Stromal cell of bone marrow (primary cell): ENCODE measurements at regions not wholly inside any gene's neighbourhood (a gene's known extent, or its start where the extent isn't known, plus 50 kb on each side); places are given as distances from the start of the nearest gene placed in this dataset.

ENCODE experiments used
- DNase-seq: peaks from one replicate; pipeline ENCODE4 v3.0.0-alpha.2; 2012; ENCODE audit warnings: low read depth

- no peak for DNase-seq
Measured at GRCh38 chr10:89829262-89829886, 128.0 kb downstream of the KIF20B start.

DNA sequence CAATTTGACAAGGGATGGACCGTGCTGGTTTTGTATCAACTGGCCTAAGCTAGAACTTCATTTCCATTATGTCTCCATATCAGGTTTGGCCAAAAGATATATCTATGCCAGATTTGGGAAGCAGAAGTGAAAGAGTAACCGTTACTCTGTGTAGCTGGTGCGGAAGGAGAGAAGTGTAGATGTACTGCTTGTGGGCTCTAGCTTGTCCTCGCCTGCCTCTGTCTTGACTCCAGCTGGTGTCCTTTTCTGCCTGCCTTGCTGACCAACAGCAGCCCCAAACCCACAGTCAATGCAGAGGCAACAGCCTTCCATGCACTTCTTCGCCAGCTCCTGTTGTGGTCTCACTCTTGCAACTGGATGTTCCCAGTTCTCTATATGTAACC is 128.5 kb downstream of the KIF20B start:
- no peak for DNase-seq

DNA sequence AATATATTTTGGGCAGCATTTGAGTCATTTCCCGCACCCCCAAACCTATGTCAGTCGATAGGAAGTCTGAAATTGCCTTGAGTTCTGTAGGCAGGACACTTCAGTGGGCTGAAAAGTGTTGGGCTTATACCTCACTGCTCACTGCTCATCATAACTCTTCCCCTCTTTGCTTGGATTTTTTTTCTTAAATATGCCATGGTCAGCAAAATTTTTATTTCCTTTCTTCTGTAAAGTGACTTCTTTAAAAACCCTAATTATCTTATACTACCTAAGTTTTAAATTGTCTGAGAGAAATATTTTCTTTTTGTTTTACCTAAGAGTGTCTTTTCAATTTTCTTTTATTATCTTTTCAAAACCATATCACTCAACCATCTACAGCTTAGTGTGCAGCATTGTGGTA is 129.2 kb downstream of the KIF20B start:
- DNase-seq: no peak

GRCh38 chr10:89836840-89837164 is 135.4 kb downstream of the KIF20B start:
- DNase-seq: no peak

DNA sequence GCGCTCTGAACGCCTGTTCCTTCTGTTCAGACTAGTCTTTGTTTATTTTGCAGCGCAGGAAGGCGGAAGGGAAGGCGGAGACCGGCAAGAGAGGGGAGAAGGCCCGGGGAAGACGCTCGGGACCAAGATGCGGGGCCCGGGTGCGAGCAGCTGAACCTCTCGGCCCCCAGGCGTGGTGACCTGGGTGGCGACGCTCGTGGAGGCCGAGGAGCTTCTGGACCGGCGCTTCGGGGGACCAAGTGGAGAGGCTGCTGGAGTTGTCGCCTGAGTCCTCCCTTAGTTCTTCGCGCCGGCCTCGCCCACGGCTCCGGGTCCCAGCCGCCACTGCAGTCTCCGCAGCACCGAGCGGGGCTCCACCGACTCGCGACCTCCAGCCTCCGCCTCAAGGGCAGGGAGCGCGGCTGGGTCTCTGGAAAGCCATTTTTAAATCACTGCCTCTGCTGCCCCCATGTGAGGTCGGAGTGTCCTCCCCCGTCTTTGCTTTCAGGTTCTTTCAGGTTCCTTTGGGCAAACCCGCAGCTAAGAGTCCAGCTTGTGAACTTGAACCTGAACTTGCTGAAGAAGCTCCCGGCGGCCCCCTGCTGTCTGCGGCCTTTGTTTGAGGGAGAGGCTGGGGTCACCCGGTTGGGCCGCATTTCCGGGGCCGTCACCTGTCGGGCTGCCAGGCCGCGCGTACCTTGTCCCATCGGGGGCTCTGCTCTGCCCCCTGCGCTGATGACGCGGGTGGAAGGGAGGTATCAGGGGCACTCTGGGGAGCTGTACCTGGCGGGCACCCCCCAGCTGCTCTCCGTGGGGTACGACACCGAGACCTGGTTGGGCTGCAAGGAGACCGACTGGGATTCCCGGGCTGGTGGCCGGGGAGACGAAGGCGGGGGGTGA is 136.0 kb downstream of the KIF20B start:
- DNase-seq: no peak

- no peak for DNase-seq
Measured at GRCh38 chr10:89838044-89838615, 136.7 kb downstream of the KIF20B start.

DNA sequence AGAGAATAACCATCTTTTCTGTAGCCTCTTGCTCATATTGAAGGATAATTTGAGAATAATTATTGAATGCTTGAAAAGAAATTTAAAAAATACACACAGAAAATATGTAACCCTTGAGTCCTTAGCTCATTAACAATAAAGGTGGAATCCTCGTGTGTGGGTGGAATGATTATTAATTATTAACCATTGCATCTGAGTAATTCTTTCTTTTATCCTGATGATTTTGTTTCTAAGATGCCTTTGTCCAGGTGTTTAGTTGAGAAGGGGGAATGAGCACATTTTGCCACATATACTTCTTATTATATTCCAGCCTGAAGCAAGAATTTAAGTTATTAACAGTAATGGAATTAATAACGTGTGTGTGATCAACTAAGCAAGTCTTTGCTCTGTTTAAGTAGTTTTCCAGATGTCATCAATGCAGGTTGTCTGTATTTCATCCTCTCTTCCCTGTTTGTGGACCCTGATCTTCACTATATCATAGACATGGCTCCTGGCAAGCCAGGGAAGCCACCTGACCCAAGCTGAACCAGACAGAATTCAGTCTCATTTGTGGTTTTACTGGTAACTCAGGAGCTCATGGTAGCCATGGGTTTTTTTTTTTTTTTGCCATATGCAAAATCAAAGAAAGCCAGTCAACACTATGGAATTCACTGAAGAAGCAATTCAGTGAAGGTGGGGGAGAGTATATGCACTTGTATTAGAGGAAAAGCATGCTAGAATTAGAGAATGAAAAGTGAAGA is 144.3 kb downstream of the KIF20B start:
- no peak for DNase-seq

- DNase-seq: no peak
Measured at GRCh38 chr10:89846281-89846630, 144.9 kb downstream of the KIF20B start.

DNA sequence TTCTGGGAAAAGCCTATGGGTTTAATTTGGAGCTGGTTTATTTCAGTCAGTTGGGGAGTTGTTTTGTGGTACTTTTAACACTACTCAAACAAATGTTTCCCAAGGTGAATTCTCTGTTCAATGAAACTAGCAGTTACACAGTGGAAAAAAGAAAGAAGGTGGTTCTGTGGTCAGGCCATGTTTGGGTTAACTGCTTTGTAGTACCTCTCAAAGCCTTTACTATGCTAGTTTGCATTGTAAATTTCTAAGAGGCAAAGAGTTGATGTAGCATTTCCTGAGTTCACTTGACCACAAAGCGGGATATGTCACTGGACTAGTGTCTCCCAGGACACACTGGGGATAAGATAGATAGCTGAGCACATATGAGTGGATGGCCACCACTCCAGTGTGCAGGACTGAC is 145.4 kb downstream of the KIF20B start:
- DNase-seq: no peak

GRCh38 chr10:89852872-89853271 is 151.5 kb downstream of the KIF20B start:
- DNase-seq: no peak

- DNase-seq: no peak
Measured at GRCh38 chr10:89853781-89854191, 152.4 kb downstream of the KIF20B start.

- DNase-seq: no peak
Measured at GRCh38 chr10:89857431-89858042, 156.1 kb downstream of the KIF20B start.

DNA sequence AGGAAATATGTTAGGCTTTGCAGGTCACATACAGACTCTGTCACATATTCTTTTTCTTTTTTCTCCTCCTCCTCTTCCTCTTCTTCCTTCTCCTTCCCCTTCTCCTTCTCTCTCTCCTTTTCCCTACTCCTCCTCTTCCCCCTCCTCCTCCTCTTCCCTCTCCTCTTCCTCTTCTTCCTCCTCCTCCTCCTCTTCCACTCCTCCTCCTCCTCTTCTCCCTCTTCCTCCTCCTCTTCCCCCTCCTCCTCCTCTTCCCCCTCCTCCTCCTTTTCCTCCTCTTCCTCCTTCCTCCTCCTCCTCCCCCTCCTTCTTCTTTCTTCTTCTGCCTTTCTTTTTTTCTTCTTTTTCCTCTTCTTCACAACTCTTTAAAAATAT is 159.8 kb downstream of the KIF20B start:
- no peak for DNase-seq

DNA sequence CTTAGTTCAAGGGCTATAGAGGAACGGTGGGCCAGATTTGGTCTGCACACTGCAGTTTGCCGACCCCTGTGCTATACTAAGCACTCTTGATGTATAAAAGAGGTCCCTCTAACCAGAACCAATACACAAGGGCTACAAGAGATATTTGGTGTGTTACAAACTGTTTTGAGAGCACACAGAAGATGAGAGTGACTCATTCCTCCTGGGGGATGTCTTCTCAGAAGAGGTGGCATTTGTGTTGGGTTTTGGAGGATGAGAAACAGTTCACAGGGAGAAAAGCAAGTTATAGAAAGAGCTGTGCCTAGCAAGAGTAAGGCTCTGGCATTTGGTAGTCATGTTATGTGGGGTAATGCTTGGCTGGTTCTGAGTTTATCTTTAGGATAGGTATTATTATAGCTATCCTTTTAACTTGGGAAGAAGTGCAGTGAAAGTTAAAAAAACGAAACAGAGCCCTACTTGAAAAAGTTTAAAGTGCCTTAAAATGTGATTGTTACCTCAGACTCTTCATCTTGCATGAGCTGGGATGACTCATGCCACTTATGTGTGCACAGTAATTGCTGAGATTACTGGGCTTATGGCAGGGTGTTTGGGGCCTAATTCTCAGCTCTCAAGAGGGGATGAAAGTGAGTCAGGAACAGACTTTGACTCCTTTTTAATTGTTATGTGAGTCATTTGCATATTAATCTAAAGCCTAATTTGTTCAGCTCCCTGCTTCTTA is 160.4 kb downstream of the KIF20B start:
- peak; percentile 76 for DNase-seq

DNA sequence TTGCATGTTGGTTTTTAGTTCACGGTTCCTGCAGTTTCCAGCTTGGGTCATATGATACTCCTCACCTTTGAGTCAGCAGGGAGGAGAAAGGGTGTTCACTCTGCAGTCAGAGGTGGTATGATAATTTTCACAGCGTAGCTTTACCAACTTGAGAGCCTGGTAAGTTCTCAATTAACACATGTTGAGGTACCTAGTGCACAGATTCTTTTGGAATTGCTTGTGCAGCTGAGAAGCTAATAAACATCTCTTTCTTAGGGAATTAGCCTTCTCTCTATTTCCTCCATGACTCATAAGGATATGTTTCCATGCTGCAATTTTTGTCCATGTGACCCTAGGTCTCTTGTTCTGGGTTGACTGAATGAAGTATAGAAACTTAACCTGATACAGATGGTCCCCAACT is 166.6 kb downstream of the KIF20B start:
- DNase-seq: peak; percentile 51

DNA sequence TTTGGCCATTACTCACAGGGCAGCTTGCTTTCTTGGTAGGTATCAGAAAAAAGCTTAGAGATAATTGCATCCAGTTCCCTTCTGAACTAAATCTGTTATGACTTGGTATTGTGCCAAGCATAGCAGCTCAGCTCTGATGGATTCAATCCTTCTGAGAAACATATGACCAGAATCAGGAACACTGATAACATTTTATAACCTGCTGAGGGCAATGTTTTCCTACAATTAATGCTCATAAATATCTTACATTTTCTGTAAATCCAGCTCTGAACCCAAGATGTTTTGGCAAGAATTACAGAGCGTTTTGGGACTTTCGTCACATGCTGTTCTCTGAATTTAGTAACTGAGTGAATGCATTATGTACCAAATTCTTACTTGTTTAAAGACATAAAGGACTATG is 167.8 kb downstream of the KIF20B start:
- peak; percentile 36 for DNase-seq

DNA sequence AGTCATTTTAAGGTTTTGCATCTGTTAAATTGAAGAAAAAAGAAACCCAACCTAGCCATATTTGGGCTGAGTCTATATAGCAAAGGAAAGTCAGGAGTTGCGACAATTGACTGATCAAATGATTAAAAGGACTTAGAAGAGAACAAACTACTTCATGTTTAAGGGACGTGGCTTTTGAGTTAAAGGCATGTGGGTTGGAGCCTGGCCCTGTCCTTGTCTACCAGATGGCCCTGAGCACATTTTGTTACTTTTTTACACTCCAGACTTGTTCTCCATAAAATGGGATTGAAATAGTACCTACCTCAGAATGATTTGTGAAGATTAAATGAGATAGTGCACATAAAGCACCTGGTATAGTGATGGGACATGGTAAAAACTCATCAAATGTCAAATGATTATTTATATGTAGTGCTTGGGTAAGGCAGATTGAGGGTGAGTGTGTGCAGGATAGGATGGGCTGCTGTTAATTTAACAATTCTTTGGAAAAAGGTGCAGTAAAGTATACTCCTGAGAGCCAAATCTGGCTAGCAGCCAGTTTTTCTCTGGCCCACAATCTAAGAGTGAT is 168.3 kb downstream of the KIF20B start:
- DNase-seq: no peak

DNA sequence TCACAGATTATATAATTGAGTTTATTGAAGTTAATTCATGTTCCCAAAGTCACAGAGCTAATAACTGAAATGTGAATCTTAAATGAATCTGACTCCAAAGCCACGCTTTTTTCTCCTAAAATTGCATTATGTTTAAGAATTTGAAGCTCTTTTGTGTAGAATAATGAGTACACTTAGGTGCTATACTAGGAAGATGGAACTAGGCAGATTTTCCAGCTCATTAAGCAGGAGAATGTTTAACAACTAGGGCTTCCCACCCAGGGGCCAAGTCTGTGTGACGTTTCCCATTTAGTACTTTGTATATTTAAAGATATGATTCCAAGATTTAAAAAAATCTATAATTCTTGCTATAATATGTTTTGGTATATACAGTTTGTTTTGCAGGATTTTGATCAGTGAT is 169.5 kb downstream of the KIF20B start:
- DNase-seq: no peak

GRCh38 chr10:89873055-89873454 is 171.7 kb downstream of the KIF20B start:
- no peak for DNase-seq

DNA sequence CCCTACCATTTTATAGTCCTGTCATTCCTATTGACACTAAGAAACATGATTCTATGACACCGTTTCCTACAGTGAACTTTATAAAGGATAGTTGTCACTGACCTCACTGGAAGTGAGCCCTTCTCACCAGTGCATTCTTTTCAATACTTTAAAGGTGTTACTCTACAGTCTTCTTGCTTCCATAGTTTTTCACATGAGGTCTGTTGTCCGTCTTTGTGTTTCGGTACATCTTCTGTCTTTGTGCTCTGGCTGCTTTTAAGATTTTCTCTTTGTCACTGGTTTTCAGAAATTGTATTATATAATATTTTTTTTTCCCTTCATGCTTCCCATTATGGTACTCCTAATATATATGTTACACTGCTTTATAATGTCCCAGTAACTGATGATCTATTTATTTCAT is 174.2 kb downstream of the KIF20B start:
- no peak for DNase-seq

GRCh38 chr10:89879121-89879520 is 177.7 kb downstream of the KIF20B start:
- DNase-seq: no peak

- no peak for DNase-seq
Measured at GRCh38 chr10:89887406-89887805, 186.0 kb downstream of the KIF20B start.
